Neutrophil (primary cell): ENCODE measurements at regions not wholly inside any gene's neighbourhood (a gene's known extent, or its start where the extent isn't known, plus 50 kb on each side); places are given as distances from the start of the nearest gene placed in this dataset.

ENCODE experiments used
- H3K27ac ChIP-seq: fragments of 200-600 bp; sonication (generic); 2 replicates; pipeline ENCODE4 v1.5.1; 2016; ENCODE audit warnings: mild to moderate bottlenecking, moderate library complexity
- H3K27me3 ChIP-seq: fragments of 200-600 bp; sonication (generic); 2 replicates; pipeline ENCODE4 v1.6.0; 2016; ENCODE audit warnings: mild to moderate bottlenecking
- H3K36me3 ChIP-seq: fragments of 200-600 bp; sonication (generic); 2 replicates; pipeline ENCODE4 v1.5.1; 2017
- H3K4me1 ChIP-seq, 2 experiments: fragments of 200-600 bp in 1 of 2; sonication (generic) in 1 of 2; 1 replicate in 1 of 2; 2 replicates in 1 of 2; pipeline versions ENCODE4 v1.5.1 to v1.6.1; 2013 to 2016; ENCODE audit warnings: low read depth in 1 of 2, low read length in 1 of 2, mild to moderate bottlenecking in 1 of 2, moderate library complexity in 1 of 2; ENCODE audit not compliant: control insufficient read depth in 1 of 2, insufficient read depth in 1 of 2
- H3K4me3 ChIP-seq, 2 experiments: fragments of 200-600 bp in 1 of 2; sonication (generic) in 1 of 2; 1 replicate in 1 of 2; 2 replicates in 1 of 2; pipeline ENCODE4 v1.5.1; 2013 to 2016; ENCODE audit warnings: low read depth in 1 of 2, low read length in 1 of 2, mild to moderate bottlenecking in 1 of 2, moderate library complexity in 1 of 2
- H3K9me3 ChIP-seq: fragments of 200-600 bp; sonication (generic); 2 replicates; pipeline ENCODE4 v1.5.1; 2016
- CTCF ChIP-seq: fragments of 200-600 bp; sonication (generic); IDR thresholded peaks from 2 replicates; pipeline ENCODE4 v1.5.1; 2016; ENCODE audit warnings: antibody characterized with exemption

- H3K36me3 ChIP-seq, result no peaks in the 10 kb centered on the region
- H3K4me3 ChIP-seq, result no peak overlapping the region
- no peaks in the 10 kb centered on the region for H3K9me3 ChIP-seq
- H3K27ac ChIP-seq, result no peak overlapping the region
- no peaks in the 10 kb centered on the region for H3K4me1 ChIP-seq
- TF ChIP-seq CTCF, result no peak
- no peaks in the 10 kb centered on the region for H3K27me3 ChIP-seq
These were observed 96.8 kb upstream of the SOX4 start for GRCh38 chr6:21496706-21497105.

- TF ChIP-seq CTCF, result no peak
- no peaks in the 10 kb centered on the region for H3K36me3 ChIP-seq
- H3K27me3 ChIP-seq, result no peaks in the 10 kb centered on the region
- no peaks in the 10 kb centered on the region for H3K9me3 ChIP-seq
- no peak overlapping the region for H3K4me3 ChIP-seq
- no peaks in the 10 kb centered on the region for H3K4me1 ChIP-seq
- no peak overlapping the region for H3K27ac ChIP-seq
These were observed 93.1 kb upstream of the SOX4 start for GRCh38 chr6:21500314-21501020.

- TF ChIP-seq CTCF, result no peak
- H3K27me3 ChIP-seq, result no peaks in the 10 kb centered on the region
- no peak overlapping the region for H3K27ac ChIP-seq
- H3K36me3 ChIP-seq, result no peaks in the 10 kb centered on the region
- H3K4me3 ChIP-seq, result no peak overlapping the region
- H3K4me1 ChIP-seq, result no peaks in the 10 kb centered on the region
- no peaks in the 10 kb centered on the region for H3K9me3 ChIP-seq
These were observed 92.6 kb upstream of the SOX4 start for GRCh38 chr6:21501021-21501354.

GRCh38 chr6:21501815-21502214 is 91.7 kb upstream of the SOX4 start:
- Histone ChIP-seq H3K4me1 (no peaks in the 10 kb centered on the region), H3K9me3 (no peaks in the 10 kb centered on the region), H3K27ac (no peak overlapping the region), H3K27me3 (no peaks in the 10 kb centered on the region), H3K4me3 (no peak overlapping the region), H3K36me3 (no peaks in the 10 kb centered on the region)
- TF ChIP-seq CTCF, result no peak

GRCh38 chr6:21502682-21503081 is 90.9 kb upstream of the SOX4 start:
- no peaks in the 10 kb centered on the region for H3K4me1 ChIP-seq
- no peaks in the 10 kb centered on the region for H3K9me3 ChIP-seq
- no peak overlapping the region for H3K27ac ChIP-seq
- H3K36me3 ChIP-seq, result no peaks in the 10 kb centered on the region
- no peaks in the 10 kb centered on the region for H3K27me3 ChIP-seq
- no peak for TF ChIP-seq CTCF
- H3K4me3 ChIP-seq, result no peak overlapping the region

- H3K4me1 ChIP-seq, result no peaks in the 10 kb centered on the region
- no peak for TF ChIP-seq CTCF
- H3K36me3 ChIP-seq, result no peaks in the 10 kb centered on the region
- H3K27ac ChIP-seq, result no peak overlapping the region
- H3K9me3 ChIP-seq, result no peaks in the 10 kb centered on the region
- H3K4me3 ChIP-seq, result no peak overlapping the region
- no peaks in the 10 kb centered on the region for H3K27me3 ChIP-seq
These were observed 88.8 kb upstream of the SOX4 start for GRCh38 chr6:21504790-21505189.
